A549 (cell line): ENCODE measurements at regions not wholly inside any gene's neighbourhood (a gene's known extent, or its start where the extent isn't known, plus 50 kb on each side); places are given as distances from the start of the nearest gene placed in this dataset.

Experiments used
- ATAC-seq, 2 experiments: fragments of 200-7000 bp in 1 of 2; fragments of >200 bp in 1 of 2; cut with Nextera tagmentation in 1 of 2; cut with Tn5 transposase in 1 of 2; 3 replicates each; pipeline versions ENCODE4 v1.8.0 to v1.9.1; 2018 to 2020; ENCODE audit warnings: mild to moderate bottlenecking in 1 of 2, moderate library complexity in 1 of 2
- CTCF ChIA-PET: fragments of 300-600 bp; sonication (Branson Sonifier 250); formaldehyde crosslinking; extraction: SDS; loops from one replicate; lab custom pipeline; 2021; ENCODE audit warnings: antibody characterized with exemption, inconsistent platforms; lab: Yijun Ruan, JAX
- POLR2A ChIA-PET: fragments of 350-600 bp; formaldehyde crosslinking; extraction: SDS; loops from one replicate; lab custom pipeline; 2021; ENCODE audit warnings: antibody characterized with exemption, inconsistent platforms; lab: Yijun Ruan, JAX
- DNase-seq, 2 experiments: peaks; one replicate each; pipeline versions ENCODE4 v3.0.0 to v3.0.0-alpha.2; 2011 to 2016; ENCODE audit warnings: low read depth in 1 of 2, low spot score in 1 of 2
- FAIRE-seq: peaks from 2 replicates; lab custom pipeline; 2011; peaks lifted over from hg19 to GRCh38; lab: Jason Lieb, UNC
- H3K27ac ChIP-seq, 2 experiments: fragments of >200 bp; sonication (Bioruptor Twin); formaldehyde crosslinking; 3 replicates each; pipeline ENCODE4 v1.5.1; 2016 to 2017
- H3K4me1 ChIP-seq: fragments of >200 bp; sonication (Bioruptor Twin); formaldehyde crosslinking; 3 replicates; pipeline ENCODE4 v1.6.1; 2016
- H3K4me2 ChIP-seq: fragments of >200 bp; sonication (Bioruptor Twin); formaldehyde crosslinking; 3 replicates; pipeline ENCODE4 v1.6.1; 2016
- H3K4me3 ChIP-seq: fragments of >200 bp; sonication (Bioruptor Twin); formaldehyde crosslinking; 3 replicates; pipeline ENCODE4 v1.5.1; 2016
- H3K9me3 ChIP-seq: fragments of >200 bp; sonication (Bioruptor Twin); formaldehyde crosslinking; 3 replicates; pipeline ENCODE4 v1.6.1; 2016
- EP300 ChIP-seq, 2 experiments: fragments of >200 bp; sonication (Bioruptor Twin); formaldehyde crosslinking; IDR thresholded peaks; 2 replicates in 1 of 2; 3 replicates in 1 of 2; pipeline ENCODE4 v1.6.1; 2016 to 2017
- ESRRA ChIP-seq: fragments of 150-350 bp; IDR thresholded peaks from 2 replicates; pipeline ENCODE4 v1.6.1; 2014; ENCODE audit warnings: mild to moderate bottlenecking, low read length, borderline replicate concordance
- FOSB ChIP-seq: fragments of 250-450 bp; sonication (Bioruptor Pico); IDR thresholded peaks from 2 replicates; pipeline ENCODE4 v1.5.0; 2020; ENCODE audit warnings: mild to moderate bottlenecking, moderate library complexity
- FOSL2 ChIP-seq, 2 experiments: fragments of 450-650 bp in 1 of 2; fragments of >200 bp in 1 of 2; sonication (Bioruptor Twin) in 1 of 2; formaldehyde crosslinking; IDR thresholded peaks; 2 replicates each; pipeline versions ENCODE4 v1.5.0 to v1.6.1; 2016 to 2020; ENCODE audit warnings: mild to moderate bottlenecking in 1 of 2, moderate library complexity in 1 of 2
- GATA3 ChIP-seq: IDR thresholded peaks from 2 replicates; pipeline ENCODE4 v1.6.1; 2012; ENCODE audit warnings: borderline replicate concordance
- HOXB13 ChIP-seq: fragments of 250-450 bp; sonication (Bioruptor Pico); IDR thresholded peaks from 2 replicates; pipeline ENCODE4 v1.5.0; 2020; ENCODE audit warnings: low read depth, mild to moderate bottlenecking, moderate library complexity
- HOXB5 ChIP-seq: fragments of 250-450 bp; sonication (Bioruptor Pico); IDR thresholded peaks from 2 replicates; pipeline ENCODE4 v1.5.0; 2020; ENCODE audit warnings: mild to moderate bottlenecking, moderate library complexity
- KDM5A ChIP-seq: fragments of 200-600 bp; sonication (generic); IDR thresholded peaks from 2 replicates; pipeline ENCODE4 v1.6.1; 2016; ENCODE audit warnings: antibody characterized with exemption, mild to moderate bottlenecking
- MAFK ChIP-seq: fragments of 450-650 bp; IDR thresholded peaks from 2 replicates; pipeline ENCODE4 v1.6.1; 2014; ENCODE audit not compliant: partially characterized antibody
- MAZ ChIP-seq: fragments of 150-350 bp; IDR thresholded peaks from 2 replicates; pipeline ENCODE4 v1.6.1; 2014; ENCODE audit warnings: antibody characterized with exemption, low read depth, low read length, borderline replicate concordance
- MYC ChIP-seq: IDR thresholded peaks from 2 replicates; pipeline ENCODE4 v1.6.1; 2012; ENCODE audit warnings: mild to moderate bottlenecking, inconsistent platforms, low read length, improper control_type of control experiment, borderline replicate concordance
- NFE2L2 ChIP-seq: fragments of 150-350 bp; conservative IDR thresholded peaks from 2 replicates; pipeline ENCODE4 v1.6.1; 2014; ENCODE audit warnings: low read length
- NPAS2 ChIP-seq: fragments of 250-450 bp; sonication (Bioruptor Pico); IDR thresholded peaks from 2 replicates; pipeline ENCODE4 v1.8.0; 2022; ENCODE audit warnings: mild to moderate bottlenecking, moderate library complexity, borderline replicate concordance
- RNF2 ChIP-seq: fragments of 200-600 bp; sonication (generic); IDR thresholded peaks from 2 replicates; pipeline ENCODE4 v1.6.1; 2016; ENCODE audit warnings: low read depth, mild to moderate bottlenecking, antibody characterized with exemption, moderate library complexity, borderline replicate concordance
- SMC3 ChIP-seq: fragments of >200 bp; sonication (Bioruptor Twin); formaldehyde crosslinking; IDR thresholded peaks from 3 replicates; pipeline ENCODE4 v1.6.1; 2018; ENCODE audit warnings: inconsistent platforms
- TP53 ChIP-seq: fragments of 250-450 bp; sonication (Bioruptor Pico); IDR thresholded peaks from 2 replicates; pipeline ENCODE4 v1.5.0; 2021; ENCODE audit warnings: mild to moderate bottlenecking, moderate library complexity
- ZFP36 ChIP-seq: fragments of 450-650 bp; IDR thresholded peaks from 2 replicates; pipeline ENCODE4 v1.6.1; 2014; ENCODE audit warnings: borderline replicate concordance; ENCODE audit not compliant: partially characterized antibody
- WGBS: methylation state at CpG from one replicate; pipeline ENCODE4 v1.1.6; 2017; ENCODE audit errors: missing lambda C conversion rate; 5-methylcytosine and 5-hydroxymethylcytosine counted together
- TF ChIP-seq, protein P1 (sequence below): fragments of >200 bp; sonication (Bioruptor Twin); formaldehyde crosslinking; IDR thresholded peaks from 3 replicates; pipeline ENCODE4 v1.6.1; 2016
- TF ChIP-seq, protein P2 (sequence below): fragments of 150-350 bp; IDR thresholded peaks from 2 replicates; pipeline ENCODE4 v1.6.1; 2014; ENCODE audit warnings: low read depth, mild to moderate bottlenecking, low read length
- TF ChIP-seq, protein P3 (sequence below): fragments of 200-600 bp; sonication (generic); IDR thresholded peaks from 2 replicates; pipeline ENCODE4 v1.6.1; 2016; ENCODE audit warnings: antibody characterized with exemption, mild to moderate bottlenecking, moderate library complexity
- TF ChIP-seq, protein P4 (sequence below): fragments of >200 bp; sonication (Bioruptor Twin); formaldehyde crosslinking; IDR thresholded peaks from 2 replicates; pipeline ENCODE4 v1.6.1; 2016
- TF ChIP-seq, protein P5 (sequence below): IDR thresholded peaks from 2 replicates; pipeline ENCODE4 v1.6.1; 2012
- TF ChIP-seq, protein P6 (sequence below): fragments of 250-450 bp; sonication (Bioruptor Pico); IDR thresholded peaks from 2 replicates; pipeline ENCODE4 v1.5.0; 2021; ENCODE audit warnings: mild to moderate bottlenecking, moderate library complexity, borderline replicate concordance
- TF ChIP-seq, protein P7 (sequence below): IDR thresholded peaks from 2 replicates; pipeline ENCODE4 v1.6.1; 2012; ENCODE audit warnings: low read depth, borderline replicate concordance
- TF ChIP-seq, protein P8 (sequence below): fragments of 250-450 bp; sonication (Bioruptor Pico); IDR thresholded peaks from 2 replicates; pipeline ENCODE4 v1.5.0; 2020; ENCODE audit warnings: low read depth, mild to moderate bottlenecking, moderate library complexity

DNA sequence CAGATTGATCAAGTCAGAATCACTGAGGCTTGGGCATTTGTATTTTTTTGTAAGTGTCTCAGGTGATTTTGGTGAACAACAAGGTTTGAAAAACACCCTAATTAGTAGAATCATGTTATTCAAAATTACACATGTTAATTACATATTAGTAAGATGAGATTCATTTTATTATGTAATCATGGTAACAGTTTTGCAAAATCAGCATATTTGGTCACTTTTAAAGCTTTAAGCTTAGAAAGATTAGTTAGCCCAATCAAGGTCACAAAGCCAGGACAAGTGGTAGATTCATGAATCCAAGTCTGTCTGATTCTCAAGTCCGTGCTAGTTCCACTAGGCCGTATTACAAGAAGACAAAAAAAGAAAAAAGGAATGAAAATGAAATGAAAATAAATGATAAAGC is 218.4 kb upstream of the FAR2 start:
- Histone ChIP-seq H3K27ac (no peak overlapping the region), H3K4me1 (no peaks in the 10 kb centered on the region), H3K4me3 (no peak overlapping the region), H3K9me3 (no peaks in the 10 kb centered on the region)
- ChIA-PET CTCF (no interaction called here), POLR2A (no interaction called here)
- ATAC-seq: no peak
- no peak for DNase-seq
- TF ChIP-seq ZFP36: no peak
- TF ChIP-seq MAFK: peak; percentile 97
- TF ChIP-seq, all 56 proteins: peak for 1
- no peak for FAIRE-seq
- no peak overlapping the region for H3K4me2 ChIP-seq
- 29% methylated on average over 2 of the region's 2 CpGs for WGBS

DNA sequence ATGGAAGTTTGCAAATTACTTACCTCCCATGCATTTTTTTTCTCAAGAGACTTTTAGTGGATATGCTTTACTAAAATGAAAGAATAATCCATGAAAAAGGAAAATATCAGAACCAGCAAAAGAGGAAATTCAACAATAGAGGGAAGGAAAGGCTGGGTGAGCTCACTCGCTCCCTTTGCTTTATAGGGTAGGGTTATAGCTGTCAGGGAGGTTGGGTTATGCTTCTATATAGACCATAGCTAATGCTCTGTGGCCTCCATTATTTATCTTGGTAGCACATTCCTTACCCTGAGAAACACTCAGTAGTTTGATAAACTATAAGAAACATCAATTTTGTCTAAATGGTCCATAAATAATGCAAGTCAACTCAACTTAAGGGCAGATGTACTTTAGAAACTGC is 215.9 kb upstream of the FAR2 start:
- POLR2A ChIA-PET: no interaction called here

DNA sequence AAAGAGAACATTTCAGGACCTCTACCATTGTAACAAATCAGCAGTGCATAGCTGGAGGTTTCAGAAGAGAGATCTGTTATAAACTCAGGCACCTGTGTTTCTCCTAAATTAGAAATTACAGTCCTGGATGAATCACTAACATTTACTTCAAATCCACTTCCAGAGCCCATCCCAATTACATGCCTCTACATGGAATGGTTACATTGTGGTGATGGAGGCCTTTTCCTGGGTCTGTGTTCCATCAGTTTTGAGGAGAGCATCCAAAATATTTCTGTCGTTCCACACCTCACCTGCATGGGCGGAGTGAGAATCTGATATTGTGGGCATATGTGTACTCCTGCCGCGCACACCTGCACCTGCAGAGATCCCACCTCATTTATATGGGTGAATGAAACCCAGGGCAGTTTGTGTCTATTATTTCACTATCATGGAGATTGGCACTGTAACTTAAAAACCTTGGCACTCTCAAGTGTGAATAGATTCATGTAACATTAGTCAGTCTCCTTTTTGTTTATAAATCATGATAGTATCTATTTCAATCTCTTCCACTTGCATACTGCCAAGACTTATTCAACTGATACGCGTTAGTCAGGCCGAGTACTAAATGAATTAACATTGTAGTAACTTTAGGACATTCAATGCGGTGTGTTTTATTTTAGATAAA is 215.1 kb upstream of the FAR2 start:
- Histone ChIP-seq H3K4me1 (no peaks in the 10 kb centered on the region), H3K9me3 (no peaks in the 10 kb centered on the region), H3K4me2 (no peak overlapping the region), H3K27ac (no peak overlapping the region), H3K4me3 (no peak overlapping the region)
- no peak for DNase-seq
- ChIA-PET POLR2A (no interaction called here), CTCF (no interaction called here)
- 37% methylated on average over 8 of the region's 8 CpGs for WGBS
- ATAC-seq: no peak
- no peak for FAIRE-seq
- TF ChIP-seq RNF2: no peak
- TF ChIP-seq MAZ: no peak
- TF ChIP-seq, protein P1, sequence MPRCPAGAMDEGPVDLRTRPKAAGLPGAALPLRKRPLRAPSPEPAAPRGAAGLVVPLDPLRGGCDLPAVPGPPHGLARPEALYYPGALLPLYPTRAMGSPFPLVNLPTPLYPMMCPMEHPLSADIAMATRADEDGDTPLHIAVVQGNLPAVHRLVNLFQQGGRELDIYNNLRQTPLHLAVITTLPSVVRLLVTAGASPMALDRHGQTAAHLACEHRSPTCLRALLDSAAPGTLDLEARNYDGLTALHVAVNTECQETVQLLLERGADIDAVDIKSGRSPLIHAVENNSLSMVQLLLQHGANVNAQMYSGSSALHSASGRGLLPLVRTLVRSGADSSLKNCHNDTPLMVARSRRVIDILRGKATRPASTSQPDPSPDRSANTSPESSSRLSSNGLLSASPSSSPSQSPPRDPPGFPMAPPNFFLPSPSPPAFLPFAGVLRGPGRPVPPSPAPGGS: no peak
- TF ChIP-seq EP300 (IDR thresholded peaks at IDR 0.05): no peak
- no peak for TF ChIP-seq HOXB13 (CRISPR knock-in tag)
- TF ChIP-seq, protein P2, sequence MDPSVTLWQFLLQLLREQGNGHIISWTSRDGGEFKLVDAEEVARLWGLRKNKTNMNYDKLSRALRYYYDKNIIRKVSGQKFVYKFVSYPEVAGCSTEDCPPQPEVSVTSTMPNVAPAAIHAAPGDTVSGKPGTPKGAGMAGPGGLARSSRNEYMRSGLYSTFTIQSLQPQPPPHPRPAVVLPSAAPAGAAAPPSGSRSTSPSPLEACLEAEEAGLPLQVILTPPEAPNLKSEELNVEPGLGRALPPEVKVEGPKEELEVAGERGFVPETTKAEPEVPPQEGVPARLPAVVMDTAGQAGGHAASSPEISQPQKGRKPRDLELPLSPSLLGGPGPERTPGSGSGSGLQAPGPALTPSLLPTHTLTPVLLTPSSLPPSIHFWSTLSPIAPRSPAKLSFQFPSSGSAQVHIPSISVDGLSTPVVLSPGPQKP: no peak
- TF ChIP-seq ESRRA: no peak
- no peak for TF ChIP-seq GATA3
- TF ChIP-seq TP53 (CRISPR knock-in tag): no peak
- no peak for TF ChIP-seq KDM5A
- TF ChIP-seq, protein P3, sequence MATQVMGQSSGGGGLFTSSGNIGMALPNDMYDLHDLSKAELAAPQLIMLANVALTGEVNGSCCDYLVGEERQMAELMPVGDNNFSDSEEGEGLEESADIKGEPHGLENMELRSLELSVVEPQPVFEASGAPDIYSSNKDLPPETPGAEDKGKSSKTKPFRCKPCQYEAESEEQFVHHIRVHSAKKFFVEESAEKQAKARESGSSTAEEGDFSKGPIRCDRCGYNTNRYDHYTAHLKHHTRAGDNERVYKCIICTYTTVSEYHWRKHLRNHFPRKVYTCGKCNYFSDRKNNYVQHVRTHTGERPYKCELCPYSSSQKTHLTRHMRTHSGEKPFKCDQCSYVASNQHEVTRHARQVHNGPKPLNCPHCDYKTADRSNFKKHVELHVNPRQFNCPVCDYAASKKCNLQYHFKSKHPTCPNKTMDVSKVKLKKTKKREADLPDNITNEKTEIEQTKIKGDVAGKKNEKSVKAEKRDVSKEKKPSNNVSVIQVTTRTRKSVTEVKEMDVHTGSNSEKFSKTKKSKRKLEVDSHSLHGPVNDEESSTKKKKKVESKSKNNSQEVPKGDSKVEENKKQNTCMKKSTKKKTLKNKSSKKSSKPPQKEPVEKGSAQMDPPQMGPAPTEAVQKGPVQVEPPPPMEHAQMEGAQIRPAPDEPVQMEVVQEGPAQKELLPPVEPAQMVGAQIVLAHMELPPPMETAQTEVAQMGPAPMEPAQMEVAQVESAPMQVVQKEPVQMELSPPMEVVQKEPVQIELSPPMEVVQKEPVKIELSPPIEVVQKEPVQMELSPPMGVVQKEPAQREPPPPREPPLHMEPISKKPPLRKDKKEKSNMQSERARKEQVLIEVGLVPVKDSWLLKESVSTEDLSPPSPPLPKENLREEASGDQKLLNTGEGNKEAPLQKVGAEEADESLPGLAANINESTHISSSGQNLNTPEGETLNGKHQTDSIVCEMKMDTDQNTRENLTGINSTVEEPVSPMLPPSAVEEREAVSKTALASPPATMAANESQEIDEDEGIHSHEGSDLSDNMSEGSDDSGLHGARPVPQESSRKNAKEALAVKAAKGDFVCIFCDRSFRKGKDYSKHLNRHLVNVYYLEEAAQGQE: no peak

More for the DNA sequence above, 215.9 kb upstream of the FAR2 start:
- ATAC-seq (no peak), FAIRE-seq (no peak), DNase-seq (no peak)
- WGBS: 19% methylated on average over 1 of the region's 1 CpG
- no peaks in the 10 kb centered on the region for H3K9me3 ChIP-seq
- CTCF ChIA-PET: no interaction called here
- no peak overlapping the region for H3K27ac ChIP-seq
- H3K4me2 ChIP-seq: no peak overlapping the region
- TF ChIP-seq NFE2L2: no peak
- TF ChIP-seq HOXB13 (CRISPR knock-in tag): no peak
- TF ChIP-seq GATA3: no peak
- TF ChIP-seq FOSL2 (IDR thresholded peaks at IDR 0.05): no peak
- no peak for TF ChIP-seq FOSL2 (CRISPR knock-in tag; IDR thresholded peaks at IDR 0.05)
- TF ChIP-seq MAFK: no peak
- TF ChIP-seq, protein P4, sequence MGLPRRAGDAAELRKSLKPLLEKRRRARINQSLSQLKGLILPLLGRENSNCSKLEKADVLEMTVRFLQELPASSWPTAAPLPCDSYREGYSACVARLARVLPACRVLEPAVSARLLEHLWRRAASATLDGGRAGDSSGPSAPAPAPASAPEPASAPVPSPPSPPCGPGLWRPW: no peak
- no peak for TF ChIP-seq HOXB5 (CRISPR knock-in tag)
- TF ChIP-seq, protein P5, sequence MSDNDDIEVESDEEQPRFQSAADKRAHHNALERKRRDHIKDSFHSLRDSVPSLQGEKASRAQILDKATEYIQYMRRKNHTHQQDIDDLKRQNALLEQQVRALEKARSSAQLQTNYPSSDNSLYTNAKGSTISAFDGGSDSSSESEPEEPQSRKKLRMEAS: no peak
- TF ChIP-seq EP300 (IDR thresholded peaks at IDR 0.05): no peak
- no peak for TF ChIP-seq NPAS2 (CRISPR knock-in tag)
- no peak for TF ChIP-seq MYC
- TF ChIP-seq, protein P6, sequence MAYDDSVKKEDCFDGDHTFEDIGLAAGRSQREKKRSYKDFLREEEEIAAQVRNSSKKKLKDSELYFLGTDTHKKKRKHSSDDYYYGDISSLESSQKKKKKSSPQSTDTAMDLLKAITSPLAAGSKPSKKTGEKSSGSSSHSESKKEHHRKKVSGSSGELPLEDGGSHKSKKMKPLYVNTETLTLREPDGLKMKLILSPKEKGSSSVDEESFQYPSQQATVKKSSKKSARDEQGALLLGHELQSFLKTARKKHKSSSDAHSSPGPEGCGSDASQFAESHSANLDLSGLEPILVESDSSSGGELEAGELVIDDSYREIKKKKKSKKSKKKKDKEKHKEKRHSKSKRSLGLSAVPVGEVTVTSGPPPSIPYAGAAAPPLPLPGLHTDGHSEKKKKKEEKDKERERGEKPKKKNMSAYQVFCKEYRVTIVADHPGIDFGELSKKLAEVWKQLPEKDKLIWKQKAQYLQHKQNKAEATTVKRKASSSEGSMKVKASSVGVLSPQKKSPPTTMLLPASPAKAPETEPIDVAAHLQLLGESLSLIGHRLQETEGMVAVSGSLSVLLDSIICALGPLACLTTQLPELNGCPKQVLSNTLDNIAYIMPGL (CRISPR knock-in tag): no peak
- TF ChIP-seq, protein P7, sequence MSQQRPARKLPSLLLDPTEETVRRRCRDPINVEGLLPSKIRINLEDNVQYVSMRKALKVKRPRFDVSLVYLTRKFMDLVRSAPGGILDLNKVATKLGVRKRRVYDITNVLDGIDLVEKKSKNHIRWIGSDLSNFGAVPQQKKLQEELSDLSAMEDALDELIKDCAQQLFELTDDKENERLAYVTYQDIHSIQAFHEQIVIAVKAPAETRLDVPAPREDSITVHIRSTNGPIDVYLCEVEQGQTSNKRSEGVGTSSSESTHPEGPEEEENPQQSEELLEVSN: no peak
- TF ChIP-seq SMC3: no peak
- TF ChIP-seq, protein P8, sequence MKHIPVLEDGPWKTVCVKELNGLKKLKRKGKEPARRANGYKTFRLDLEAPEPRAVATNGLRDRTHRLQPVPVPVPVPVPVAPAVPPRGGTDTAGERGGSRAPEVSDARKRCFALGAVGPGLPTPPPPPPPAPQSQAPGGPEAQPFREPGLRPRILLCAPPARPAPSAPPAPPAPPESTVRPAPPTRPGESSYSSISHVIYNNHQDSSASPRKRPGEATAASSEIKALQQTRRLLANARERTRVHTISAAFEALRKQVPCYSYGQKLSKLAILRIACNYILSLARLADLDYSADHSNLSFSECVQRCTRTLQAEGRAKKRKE (CRISPR knock-in tag): no peak
- no peak for TF ChIP-seq FOSB (CRISPR knock-in tag)
- H3K4me3 ChIP-seq: no peak overlapping the region
- no peaks in the 10 kb centered on the region for H3K4me1 ChIP-seq
